Colonic mucosa (tissue), 4 donors: ENCODE measurements at regions not wholly inside any gene's neighbourhood (a gene's known extent, or its start where the extent isn't known, plus 50 kb on each side); places are given as distances from the start of the nearest gene placed in this dataset.

Source experiments
- DNase-seq: peaks from one replicate; pipeline ENCODE4 v3.0.0-alpha.2; 2020
- H3K27ac ChIP-seq: fragments of 200-600 bp; one replicate; pipeline ENCODE4 v1.8.0; 2021
- H3K27me3 ChIP-seq: fragments of 200-600 bp; one replicate; pipeline ENCODE4 v1.8.0; 2021
- H3K36me3 ChIP-seq: fragments of 200-600 bp; one replicate; pipeline ENCODE4 v1.8.0; 2021
- H3K4me1 ChIP-seq: fragments of 200-600 bp; one replicate; pipeline ENCODE4 v1.8.0; 2021; ENCODE audit warnings: mild to moderate bottlenecking
- H3K4me3 ChIP-seq: fragments of 200-600 bp; one replicate; pipeline ENCODE4 v1.8.0; 2021
- H3K9ac ChIP-seq, 2 donors: one replicate each; pipeline ENCODE4 v1.7.0; 2013; ENCODE audit warnings: control low read depth in 2 of 2, low read depth in 2 of 2, low read length in 2 of 2
- H3K9me3 ChIP-seq: fragments of 200-600 bp; one replicate; pipeline ENCODE4 v1.8.0; 2021
- intact Hi-C: fragments of 100-400 bp; cut with DNase I; formaldehyde crosslinking; loops from one replicate; pipeline ENCODE4 v1.14.1; 2022
- TF ChIP-seq, protein P1 (sequence below): fragments of 200-600 bp; IDR thresholded peaks from one replicate; pipeline ENCODE4 v1.8.0; 2022; ENCODE audit warnings: antibody characterized with exemption, mild to moderate bottlenecking
- donor health status: healthy.
- donor health status: DM: no; HTN: no; CAD: no.
- donor health status: DM: no; HTN: no; CAD: no.

DNA sequence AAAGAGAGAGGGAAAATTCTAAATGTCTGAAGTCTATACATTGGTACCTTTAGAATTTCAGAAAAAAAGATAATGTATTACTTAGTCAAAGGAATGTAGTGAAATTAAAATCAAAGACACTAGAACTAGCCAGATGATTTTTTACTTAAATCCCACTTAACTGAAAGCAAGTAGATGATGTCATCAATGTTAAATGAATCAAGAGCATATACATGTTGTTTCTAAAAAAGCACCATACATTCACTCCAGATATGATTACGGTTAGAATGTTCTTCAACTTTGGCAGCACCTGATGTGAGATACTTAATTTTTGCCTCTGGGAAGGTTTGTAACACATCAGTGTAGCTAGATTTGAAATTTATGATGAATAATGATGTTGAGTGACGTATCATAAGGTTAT, 576.7 kb upstream of the CNTNAP2 start:
- intact Hi-C loops = no loop called here
- Histone ChIP-seq H3K4me3 (no peak overlapping the region), H3K27ac (no peak overlapping the region), H3K27me3 (no peaks in the 10 kb centered on the region), H3K4me1 (no peaks in the 10 kb centered on the region), H3K9me3 (no peaks in the 10 kb centered on the region), H3K9ac (no peak overlapping the region), H3K36me3 (no peaks in the 10 kb centered on the region)
- TF ChIP-seq, protein P1, sequence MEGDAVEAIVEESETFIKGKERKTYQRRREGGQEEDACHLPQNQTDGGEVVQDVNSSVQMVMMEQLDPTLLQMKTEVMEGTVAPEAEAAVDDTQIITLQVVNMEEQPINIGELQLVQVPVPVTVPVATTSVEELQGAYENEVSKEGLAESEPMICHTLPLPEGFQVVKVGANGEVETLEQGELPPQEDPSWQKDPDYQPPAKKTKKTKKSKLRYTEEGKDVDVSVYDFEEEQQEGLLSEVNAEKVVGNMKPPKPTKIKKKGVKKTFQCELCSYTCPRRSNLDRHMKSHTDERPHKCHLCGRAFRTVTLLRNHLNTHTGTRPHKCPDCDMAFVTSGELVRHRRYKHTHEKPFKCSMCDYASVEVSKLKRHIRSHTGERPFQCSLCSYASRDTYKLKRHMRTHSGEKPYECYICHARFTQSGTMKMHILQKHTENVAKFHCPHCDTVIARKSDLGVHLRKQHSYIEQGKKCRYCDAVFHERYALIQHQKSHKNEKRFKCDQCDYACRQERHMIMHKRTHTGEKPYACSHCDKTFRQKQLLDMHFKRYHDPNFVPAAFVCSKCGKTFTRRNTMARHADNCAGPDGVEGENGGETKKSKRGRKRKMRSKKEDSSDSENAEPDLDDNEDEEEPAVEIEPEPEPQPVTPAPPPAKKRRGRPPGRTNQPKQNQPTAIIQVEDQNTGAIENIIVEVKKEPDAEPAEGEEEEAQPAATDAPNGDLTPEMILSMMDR = no peak
- no peak for DNase-seq

- TF ChIP-seq, protein P1 = no peak
- H3K9me3 ChIP-seq = no peaks in the 10 kb centered on the region
- intact Hi-C loops = no loop called here
Measured at GRCh38 chr7:145534301-145534700, 582.3 kb upstream of the CNTNAP2 start.

DNA sequence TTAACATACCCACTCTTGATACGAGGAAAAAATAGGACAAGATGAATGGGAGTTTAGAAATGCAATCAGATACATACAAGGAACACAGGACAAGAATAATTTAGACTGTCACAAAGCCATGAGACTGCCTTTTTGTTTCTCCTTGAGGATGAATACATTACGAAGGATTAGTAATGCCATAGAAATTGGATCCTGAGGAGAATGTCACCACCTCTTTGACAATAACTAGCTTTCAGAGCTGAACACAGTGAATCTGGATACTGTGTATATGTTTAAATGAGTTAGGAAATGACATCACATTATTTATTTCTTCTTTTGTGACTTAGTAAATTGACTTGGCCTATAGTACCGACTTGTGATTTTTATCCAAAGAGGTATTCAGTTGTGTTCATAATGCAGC, 596.3 kb upstream of the CNTNAP2 start:
- intact Hi-C loops = no loop called here

More at GRCh38 chr7:145534301-145534700, 582.3 kb upstream of the CNTNAP2 start:
- Histone ChIP-seq H3K27ac (no peak overlapping the region), H3K4me1 (no peaks in the 10 kb centered on the region), H3K9ac (no peak overlapping the region), H3K27me3 (no peaks in the 10 kb centered on the region), H3K36me3 (no peaks in the 10 kb centered on the region), H3K4me3 (no peak overlapping the region)
- DNase-seq = no peak

GRCh38 chr7:145511004-145511403, 605.6 kb upstream of the CNTNAP2 start:
- Histone ChIP-seq H3K9me3 (no peaks in the 10 kb centered on the region), H3K27me3 (no peaks in the 10 kb centered on the region), H3K4me1 (no peaks in the 10 kb centered on the region), H3K36me3 (no peaks in the 10 kb centered on the region), H3K9ac (no peak overlapping the region), H3K27ac (no peak overlapping the region), H3K4me3 (no peak overlapping the region)
- TF ChIP-seq, protein P1 = no peak
- no peak for DNase-seq
- intact Hi-C loops = no loop called here

More for the DNA sequence above, 596.3 kb upstream of the CNTNAP2 start:
- no peaks in the 10 kb centered on the region for H3K4me1 ChIP-seq
- H3K27me3 ChIP-seq = no peaks in the 10 kb centered on the region
- no peaks in the 10 kb centered on the region for H3K36me3 ChIP-seq
- TF ChIP-seq, protein P1 = no peak
- no peak for DNase-seq
- no peaks in the 10 kb centered on the region for H3K9me3 ChIP-seq
- H3K4me3 ChIP-seq = no peak overlapping the region
- no peak overlapping the region for H3K9ac ChIP-seq
- H3K27ac ChIP-seq = no peak overlapping the region

- Histone ChIP-seq H3K36me3 (no peaks in the 10 kb centered on the region), H3K4me1 (no peaks in the 10 kb centered on the region), H3K4me3 (no peak overlapping the region), H3K9ac (no peak overlapping the region), H3K27ac (no peak overlapping the region), H3K27me3 (no peaks in the 10 kb centered on the region), H3K9me3 (no peaks in the 10 kb centered on the region)
- no peak for DNase-seq
- TF ChIP-seq, protein P1 = no peak
- intact Hi-C loops = no loop called here
Measured at GRCh38 chr7:145497911-145498525, 618.6 kb upstream of the CNTNAP2 start.
